Keratinocyte (primary cell): ENCODE measurements at regions not wholly inside any gene's neighbourhood (a gene's known extent, or its start where the extent isn't known, plus 50 kb on each side); places are given as distances from the start of the nearest gene placed in this dataset.

Experiments used
- DNase-seq: peaks from one replicate; pipeline ENCODE4 v3.0.0-alpha.2; 2011; ENCODE audit warnings: low read depth, missing footprints, low spot score
- FAIRE-seq: peaks from 2 replicates; lab custom pipeline; 2011; peaks lifted over from hg19 to GRCh38; lab: Jason Lieb, UNC
- H2AFZ ChIP-seq: 2 replicates; pipeline ENCODE4 v1.6.0; 2012; ENCODE audit warnings: low read length, control low read depth, inconsistent platforms; ENCODE audit not compliant: control insufficient read depth
- H3K27ac ChIP-seq: 2 replicates; pipeline ENCODE4 v1.5.1; 2011; ENCODE audit warnings: low read length; ENCODE audit not compliant: control insufficient read depth, insufficient read depth
- H3K27me3 ChIP-seq: 3 replicates; pipeline ENCODE4 v1.6.0; 2011; ENCODE audit warnings: low read length; ENCODE audit not compliant: control insufficient read depth, insufficient read depth; ENCODE audit errors: extremely low read depth
- H3K36me3 ChIP-seq, 2 experiments: 2 replicates in 1 of 2; 3 replicates in 1 of 2; pipeline ENCODE4 v1.5.1; 2011; ENCODE audit warnings: low read length in 2 of 2, mild to moderate bottlenecking in 1 of 2; ENCODE audit not compliant: control insufficient read depth in 2 of 2, insufficient read depth in 2 of 2; ENCODE audit errors: extremely low read depth in 1 of 2
- H3K4me1 ChIP-seq: 3 replicates; pipeline ENCODE4 v1.5.1; 2011; ENCODE audit warnings: low read length; ENCODE audit not compliant: control insufficient read depth, insufficient read depth; ENCODE audit errors: extremely low read depth
- H3K4me2 ChIP-seq: 3 replicates; pipeline ENCODE4 v1.6.0; 2011; ENCODE audit warnings: low read depth, low read length; ENCODE audit not compliant: control insufficient read depth, insufficient read depth; ENCODE audit errors: extremely low read depth
- H3K4me3 ChIP-seq, 3 experiments: fragments of 200-600 bp in 1 of 3; sonication (generic) in 1 of 3; 2 replicates in 2 of 3; 3 replicates in 1 of 3; pipeline ENCODE4 v1.5.1; 2011 to 2016; ENCODE audit warnings: low read length in 3 of 3, mild to moderate bottlenecking in 3 of 3, control low read depth in 2 of 3, inconsistent platforms in 1 of 3, low read depth in 1 of 3, mixed read lengths in 1 of 3, mixed run types in 1 of 3, moderate library complexity in 1 of 3; ENCODE audit not compliant: control insufficient read depth in 2 of 3, insufficient read depth in 2 of 3; ENCODE audit errors: extremely low read depth in 1 of 3
- H3K79me2 ChIP-seq: 2 replicates; pipeline ENCODE4 v1.6.0; 2012; ENCODE audit warnings: low read length; ENCODE audit not compliant: control insufficient read depth, insufficient read depth
- H3K9ac ChIP-seq: 3 replicates; pipeline ENCODE4 v1.6.0; 2011; ENCODE audit warnings: low read length; ENCODE audit not compliant: control insufficient read depth, insufficient read depth; ENCODE audit errors: extremely low read depth
- H3K9me1 ChIP-seq: 3 replicates; pipeline ENCODE4 v1.6.0; 2011; ENCODE audit warnings: low read length; ENCODE audit not compliant: control insufficient read depth, insufficient read depth; ENCODE audit errors: extremely low read depth
- H3K9me3 ChIP-seq: 2 replicates; pipeline ENCODE4 v1.5.1; 2012; ENCODE audit warnings: low read depth, low read length; ENCODE audit not compliant: control insufficient read depth
- H4K20me1 ChIP-seq: 3 replicates; pipeline ENCODE4 v1.6.0; 2011; ENCODE audit warnings: low read length; ENCODE audit not compliant: control insufficient read depth, insufficient read depth; ENCODE audit errors: extremely low read depth
- EZH2 ChIP-seq: IDR thresholded peaks from one replicate; pipeline ENCODE4 v1.6.1; 2012; ENCODE audit warnings: inconsistent platforms, mild to moderate bottlenecking, low read length, moderate library complexity
- dilution Hi-C: fragments of 300-500 bp; cut with MboI; formaldehyde crosslinking; loops from one replicate; pipeline ENCODE4 v1.7.0; 2020; ENCODE audit warnings: low sequenced_read_pairs; ENCODE audit not compliant: extremely low pct_ligation_motif_present
- TF ChIP-seq, protein P1 (sequence below), 3 experiments: IDR thresholded peaks in 1 of 3; conservative IDR thresholded peaks in 1 of 3; optimal IDR thresholded peaks in 1 of 3; 2 replicates in 2 of 3; 3 replicates in 1 of 3; pipeline versions ENCODE3 to v1.5.1; 2011; ENCODE audit warnings: low read length in 3 of 3, mild to moderate bottlenecking in 3 of 3, moderate library complexity in 2 of 3, control low read depth in 1 of 3, inconsistent platforms in 1 of 3; ENCODE audit not compliant: insufficient read depth in 2 of 3; ENCODE audit errors: extremely low read depth in 1 of 3

DNA sequence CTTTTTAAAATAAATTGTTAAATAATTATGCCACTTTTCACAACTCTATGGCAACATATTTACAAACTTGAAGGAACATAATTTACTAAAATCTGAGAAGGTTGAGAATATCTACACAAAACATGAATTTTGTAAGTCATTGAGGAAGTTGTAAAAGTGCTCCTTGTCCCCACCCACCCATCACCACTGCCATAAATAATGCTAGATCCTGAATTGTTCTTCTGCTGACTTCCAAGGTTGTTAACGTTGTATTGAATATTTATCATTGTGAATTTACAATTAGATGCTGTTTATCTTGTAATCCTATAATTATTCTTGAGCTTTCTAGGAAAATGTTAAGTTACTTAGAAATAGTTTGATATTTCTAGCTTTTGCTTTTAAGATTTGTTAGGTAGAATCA is 908.0 kb upstream of the COX7C start:
- H2AFZ ChIP-seq, result no peak overlapping the region

GRCh38 chr5:85716344-85717202 is 901.2 kb upstream of the COX7C start:
- Histone ChIP-seq H3K79me2 (no peaks in the 10 kb centered on the region), H3K9me1 (no peaks in the 10 kb centered on the region), H3K36me3 (no peaks in the 10 kb centered on the region), H3K4me2 (no peak overlapping the region), H3K9me3 (no peaks in the 10 kb centered on the region), H3K4me3 (no peak overlapping the region), H4K20me1 (no peaks in the 10 kb centered on the region), H3K9ac (no peak overlapping the region), H3K27ac (no peak overlapping the region), H3K4me1 (no peaks in the 10 kb centered on the region), H3K27me3 (no peaks in the 10 kb centered on the region), H2AFZ (no peak overlapping the region)
- dilution Hi-C loops, result no loop called here
- no peak for FAIRE-seq
- DNase-seq, result no peak
- TF ChIP-seq, protein P1, sequence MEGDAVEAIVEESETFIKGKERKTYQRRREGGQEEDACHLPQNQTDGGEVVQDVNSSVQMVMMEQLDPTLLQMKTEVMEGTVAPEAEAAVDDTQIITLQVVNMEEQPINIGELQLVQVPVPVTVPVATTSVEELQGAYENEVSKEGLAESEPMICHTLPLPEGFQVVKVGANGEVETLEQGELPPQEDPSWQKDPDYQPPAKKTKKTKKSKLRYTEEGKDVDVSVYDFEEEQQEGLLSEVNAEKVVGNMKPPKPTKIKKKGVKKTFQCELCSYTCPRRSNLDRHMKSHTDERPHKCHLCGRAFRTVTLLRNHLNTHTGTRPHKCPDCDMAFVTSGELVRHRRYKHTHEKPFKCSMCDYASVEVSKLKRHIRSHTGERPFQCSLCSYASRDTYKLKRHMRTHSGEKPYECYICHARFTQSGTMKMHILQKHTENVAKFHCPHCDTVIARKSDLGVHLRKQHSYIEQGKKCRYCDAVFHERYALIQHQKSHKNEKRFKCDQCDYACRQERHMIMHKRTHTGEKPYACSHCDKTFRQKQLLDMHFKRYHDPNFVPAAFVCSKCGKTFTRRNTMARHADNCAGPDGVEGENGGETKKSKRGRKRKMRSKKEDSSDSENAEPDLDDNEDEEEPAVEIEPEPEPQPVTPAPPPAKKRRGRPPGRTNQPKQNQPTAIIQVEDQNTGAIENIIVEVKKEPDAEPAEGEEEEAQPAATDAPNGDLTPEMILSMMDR (optimal IDR thresholded peaks at IDR 0.05 in 1 of 3, IDR thresholded peaks at IDR 0.05 in 1 of 3, conservative IDR thresholded peaks at IDR 0.05 in 1 of 3; ENCODE audit: extremely low read depth in 1 of 3, insufficient read depth in 2 of 3, low read length in 3 of 3), result no peak

More for the DNA sequence above, 908.0 kb upstream of the COX7C start:
- Histone ChIP-seq H3K4me3 (no peak overlapping the region), H3K36me3 (no peaks in the 10 kb centered on the region), H3K27me3 (no peaks in the 10 kb centered on the region), H3K9me3 (no peaks in the 10 kb centered on the region), H3K4me1 (no peaks in the 10 kb centered on the region), H3K4me2 (no peak overlapping the region), H3K27ac (no peak overlapping the region), H3K9ac (no peak overlapping the region), H3K9me1 (no peaks in the 10 kb centered on the region), H3K79me2 (no peaks in the 10 kb centered on the region), H4K20me1 (no peaks in the 10 kb centered on the region)
- dilution Hi-C loops, result no loop called here
- TF ChIP-seq, protein P1 (optimal IDR thresholded peaks at IDR 0.05 in 1 of 3, IDR thresholded peaks at IDR 0.05 in 1 of 3, conservative IDR thresholded peaks at IDR 0.05 in 1 of 3; ENCODE audit: extremely low read depth in 1 of 3, insufficient read depth in 2 of 3, low read length in 3 of 3), result no peak
- TF ChIP-seq EZH2, result no peak
- no peak for DNase-seq
- no peak for FAIRE-seq
